ENCODE measurements at regions not wholly inside any gene's neighbourhood (a gene's known extent, or its start where the extent isn't known, plus 50 kb on each side); places are given as distances from the start of the nearest gene placed in this dataset.

- no peak overlapping the region for H3K4me3 ChIP-seq (ENCODE audit: low read depth, low read length)
Observed at GRCh38 chr6:145457556-145457955, 277.8 kb downstream of the EPM2A start.

GRCh38 chr6:145468534-145468933 lies 266.8 kb downstream of the EPM2A start:
- no peak for TF ChIP-seq CTCF (IDR thresholded peaks at IDR 0.05; ENCODE audit: borderline replicate concordance, insufficient read depth, low read depth, low read length)
- no peak overlapping the region for H3K4me3 ChIP-seq (ENCODE audit: low read depth, low read length)

More at GRCh38 chr6:145457556-145457955, 277.8 kb downstream of the EPM2A start:
- no peak for TF ChIP-seq CTCF (IDR thresholded peaks at IDR 0.05; ENCODE audit: borderline replicate concordance, insufficient read depth, low read depth, low read length)

DNA sequence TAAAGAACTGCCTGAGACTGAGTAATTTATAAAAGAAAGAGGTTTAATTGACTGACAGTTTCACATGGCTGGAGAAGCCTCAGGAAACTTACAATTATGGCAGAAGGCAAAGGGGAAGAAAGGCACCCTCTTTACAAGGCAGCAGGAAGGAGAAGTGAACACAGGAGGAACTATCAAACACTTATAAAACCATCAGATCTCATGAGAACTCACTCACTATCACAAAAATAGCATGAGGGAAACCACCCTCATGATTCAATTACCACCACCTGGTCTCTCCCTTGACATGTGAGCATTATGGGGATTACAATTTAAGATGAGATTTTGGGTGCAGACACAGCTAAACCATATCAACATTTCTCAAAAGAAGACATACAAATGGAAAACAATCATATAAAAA lies 266.3 kb downstream of the EPM2A start:
- no peak for TF ChIP-seq CTCF (IDR thresholded peaks at IDR 0.05; ENCODE audit: borderline replicate concordance, insufficient read depth, low read depth, low read length)
- H3K4me3 ChIP-seq (ENCODE audit: low read depth, low read length): no peak overlapping the region

- no peak overlapping the region for H3K4me3 ChIP-seq (ENCODE audit: low read depth, low read length)
- no peak for TF ChIP-seq CTCF (IDR thresholded peaks at IDR 0.05; ENCODE audit: borderline replicate concordance, insufficient read depth, low read depth, low read length)
Observed at GRCh38 chr6:145475794-145476396, 259.4 kb downstream of the EPM2A start.

GRCh38 chr6:145480024-145480423 lies 255.3 kb downstream of the EPM2A start:
- no peak overlapping the region for H3K4me3 ChIP-seq (ENCODE audit: low read depth, low read length)
- no peak for TF ChIP-seq CTCF (IDR thresholded peaks at IDR 0.05; ENCODE audit: borderline replicate concordance, insufficient read depth, low read depth, low read length)

- TF ChIP-seq CTCF (IDR thresholded peaks at IDR 0.05; ENCODE audit: borderline replicate concordance, insufficient read depth, low read depth, low read length): no peak
- H3K4me3 ChIP-seq (ENCODE audit: low read depth, low read length): no peak overlapping the region
Observed at GRCh38 chr6:145483191-145483996, 251.9 kb downstream of the EPM2A start.

- no peak for TF ChIP-seq CTCF (IDR thresholded peaks at IDR 0.05; ENCODE audit: borderline replicate concordance, insufficient read depth, low read depth, low read length)
- no peak overlapping the region for H3K4me3 ChIP-seq (ENCODE audit: low read depth, low read length)
Observed at GRCh38 chr6:145485288-145485687, 250.0 kb downstream of the EPM2A start.
